Osteoblast (primary cell): ENCODE measurements at regions not wholly inside any gene's neighbourhood (a gene's known extent, or its start where the extent isn't known, plus 50 kb on each side); places are given as distances from the start of the nearest gene placed in this dataset.
A peak's percentile ranks its signal among the peaks of the same experiment; 100 is the strongest.

Source experiments
- DNase-seq: peaks from one replicate; pipeline ENCODE4 v3.0.0; 2011; ENCODE audit warnings: low spot score, mixed read lengths; ENCODE audit not compliant: insufficient read length; ENCODE audit errors: missing footprints
- H2AFZ ChIP-seq: 2 replicates; pipeline ENCODE4 v1.6.0; 2011; ENCODE audit warnings: mild to moderate bottlenecking, low read length
- H3K27ac ChIP-seq: 2 replicates; pipeline ENCODE4 v1.5.1; 2011; ENCODE audit warnings: mild to moderate bottlenecking, low read depth, low read length, moderate library complexity
- H3K27me3 ChIP-seq: 2 replicates; pipeline ENCODE4 v1.6.0; 2012; ENCODE audit warnings: mild to moderate bottlenecking, control low read depth, inconsistent platforms, low read length, moderate library complexity; ENCODE audit not compliant: insufficient read depth
- H3K36me3 ChIP-seq: 2 replicates; pipeline ENCODE4 v1.5.1; 2011; ENCODE audit warnings: mild to moderate bottlenecking, low read length, control low read depth, moderate library complexity; ENCODE audit not compliant: insufficient read depth
- H3K4me1 ChIP-seq: 2 replicates; pipeline ENCODE4 v1.5.1; 2011; ENCODE audit warnings: mild to moderate bottlenecking, low read length, control low read depth, moderate library complexity; ENCODE audit not compliant: insufficient read depth
- H3K4me2 ChIP-seq: 2 replicates; pipeline ENCODE4 v1.6.0; 2011; ENCODE audit warnings: mild to moderate bottlenecking, low read length; ENCODE audit not compliant: insufficient read depth
- H3K4me3 ChIP-seq: fragments of 200-600 bp; sonication (generic); 3 replicates; pipeline ENCODE4 v1.5.1; 2012; ENCODE audit warnings: mild to moderate bottlenecking, low read length, inconsistent platforms; ENCODE audit not compliant: insufficient read depth
- H3K79me2 ChIP-seq: 2 replicates; pipeline ENCODE4 v1.6.0; 2012; ENCODE audit warnings: mild to moderate bottlenecking, low read length, control low read depth, inconsistent platforms; ENCODE audit not compliant: insufficient read depth
- H3K9me3 ChIP-seq: 2 replicates; pipeline ENCODE4 v1.5.1; 2011; ENCODE audit warnings: low read depth, low read length, control low read depth
- H4K20me1 ChIP-seq: 2 replicates; pipeline ENCODE4 v1.6.0; 2012; ENCODE audit warnings: mild to moderate bottlenecking, low read length, control low read depth; ENCODE audit not compliant: insufficient read depth
- TF ChIP-seq, protein P1 (sequence below): IDR thresholded peaks from 2 replicates; pipeline ENCODE4 v1.5.1; 2011; ENCODE audit warnings: mild to moderate bottlenecking, low read depth, low read length, moderate library complexity; ENCODE audit errors: extremely low read depth

DNA sequence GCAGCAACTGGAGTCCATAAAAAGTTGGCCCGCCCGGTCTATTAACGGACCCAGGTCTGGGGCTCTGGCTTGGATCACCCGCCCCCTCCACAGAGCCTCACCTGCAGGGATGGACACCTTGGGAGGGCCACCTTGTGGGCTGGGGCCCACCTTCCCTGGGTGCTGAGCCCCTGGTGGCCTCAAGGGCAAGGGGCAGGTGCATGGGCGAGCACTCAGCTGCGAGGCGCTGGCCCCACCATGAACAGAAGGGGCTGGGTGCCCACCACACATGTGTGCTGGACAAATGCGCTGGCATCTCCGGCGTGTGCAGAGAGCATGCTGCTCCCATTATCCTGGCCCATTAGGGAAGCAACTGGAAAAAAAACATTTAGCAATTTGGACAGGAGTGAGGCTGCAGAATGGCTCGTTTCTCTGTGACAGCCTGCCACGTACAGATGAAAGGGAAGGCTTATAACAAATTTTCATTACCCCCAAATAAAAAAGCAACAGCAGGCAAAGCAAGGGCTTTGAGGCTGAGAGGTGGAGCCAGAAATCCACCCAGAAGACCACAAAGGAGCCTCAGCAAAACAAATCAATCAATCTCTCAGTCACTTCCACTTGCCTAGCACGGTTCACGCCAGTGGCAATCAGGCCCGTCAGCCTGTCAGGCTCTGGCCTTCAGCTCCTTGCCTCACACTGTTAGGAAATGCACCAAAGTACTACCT, 253.1 kb upstream of the ZNF521 start:
- Histone ChIP-seq H4K20me1 (no peaks in the 10 kb centered on the region), H3K36me3 (no peaks in the 10 kb centered on the region), H3K79me2 (no peaks in the 10 kb centered on the region), H3K4me3 (no peak overlapping the region), H3K27ac (no peak overlapping the region), H3K4me1 (no peaks in the 10 kb centered on the region), H3K9me3 (no peaks in the 10 kb centered on the region), H3K4me2 (no peak overlapping the region), H2AFZ (no peak overlapping the region), H3K27me3 (no peaks in the 10 kb centered on the region)
- DNase-seq, result peak; percentile 43
- TF ChIP-seq, protein P1, sequence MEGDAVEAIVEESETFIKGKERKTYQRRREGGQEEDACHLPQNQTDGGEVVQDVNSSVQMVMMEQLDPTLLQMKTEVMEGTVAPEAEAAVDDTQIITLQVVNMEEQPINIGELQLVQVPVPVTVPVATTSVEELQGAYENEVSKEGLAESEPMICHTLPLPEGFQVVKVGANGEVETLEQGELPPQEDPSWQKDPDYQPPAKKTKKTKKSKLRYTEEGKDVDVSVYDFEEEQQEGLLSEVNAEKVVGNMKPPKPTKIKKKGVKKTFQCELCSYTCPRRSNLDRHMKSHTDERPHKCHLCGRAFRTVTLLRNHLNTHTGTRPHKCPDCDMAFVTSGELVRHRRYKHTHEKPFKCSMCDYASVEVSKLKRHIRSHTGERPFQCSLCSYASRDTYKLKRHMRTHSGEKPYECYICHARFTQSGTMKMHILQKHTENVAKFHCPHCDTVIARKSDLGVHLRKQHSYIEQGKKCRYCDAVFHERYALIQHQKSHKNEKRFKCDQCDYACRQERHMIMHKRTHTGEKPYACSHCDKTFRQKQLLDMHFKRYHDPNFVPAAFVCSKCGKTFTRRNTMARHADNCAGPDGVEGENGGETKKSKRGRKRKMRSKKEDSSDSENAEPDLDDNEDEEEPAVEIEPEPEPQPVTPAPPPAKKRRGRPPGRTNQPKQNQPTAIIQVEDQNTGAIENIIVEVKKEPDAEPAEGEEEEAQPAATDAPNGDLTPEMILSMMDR, result no peak

DNA sequence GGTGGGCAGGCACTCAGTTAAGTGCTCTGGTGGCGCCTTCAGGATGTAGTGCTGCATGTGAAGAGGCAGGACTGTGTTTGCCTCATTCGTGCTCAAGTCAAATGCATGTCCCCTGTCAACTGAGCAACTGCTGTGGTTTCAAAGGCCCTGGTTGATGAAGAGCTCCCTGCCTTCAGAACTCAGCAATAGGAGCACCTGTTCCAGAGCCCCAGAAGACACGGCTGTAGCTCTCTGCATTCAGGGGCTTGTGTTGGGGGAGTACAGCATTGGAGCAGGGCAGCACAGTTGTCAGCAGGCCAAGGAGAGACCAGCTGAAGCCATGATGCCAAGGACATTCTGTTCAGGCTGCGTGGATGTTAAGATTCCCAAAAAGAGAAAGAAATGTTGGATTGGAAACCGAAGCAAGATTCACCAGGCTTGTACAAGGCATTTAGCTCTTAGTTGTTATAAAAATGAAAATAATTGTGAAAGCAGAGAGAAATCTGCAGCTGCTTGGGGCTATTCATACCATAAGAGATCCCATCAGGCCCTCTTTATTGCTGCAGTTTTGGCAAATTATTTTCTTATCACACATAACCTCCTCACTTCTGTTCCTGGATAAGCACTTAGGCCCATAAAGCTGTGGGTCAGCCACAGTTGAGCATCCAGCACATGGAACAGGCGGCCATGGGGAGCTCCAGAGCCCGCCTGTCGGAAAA, 252.4 kb upstream of the ZNF521 start:
- no peaks in the 10 kb centered on the region for H3K36me3 ChIP-seq
- no peak overlapping the region for H3K4me2 ChIP-seq
- no peaks in the 10 kb centered on the region for H3K4me1 ChIP-seq
- no peaks in the 10 kb centered on the region for H4K20me1 ChIP-seq
- no peak overlapping the region for H3K4me3 ChIP-seq
- no peaks in the 10 kb centered on the region for H3K9me3 ChIP-seq
- TF ChIP-seq, protein P1, result no peak
- H2AFZ ChIP-seq, result no peak overlapping the region
- no peaks in the 10 kb centered on the region for H3K27me3 ChIP-seq
- DNase-seq, result no peak
- no peak overlapping the region for H3K27ac ChIP-seq
- H3K79me2 ChIP-seq, result no peaks in the 10 kb centered on the region

DNA sequence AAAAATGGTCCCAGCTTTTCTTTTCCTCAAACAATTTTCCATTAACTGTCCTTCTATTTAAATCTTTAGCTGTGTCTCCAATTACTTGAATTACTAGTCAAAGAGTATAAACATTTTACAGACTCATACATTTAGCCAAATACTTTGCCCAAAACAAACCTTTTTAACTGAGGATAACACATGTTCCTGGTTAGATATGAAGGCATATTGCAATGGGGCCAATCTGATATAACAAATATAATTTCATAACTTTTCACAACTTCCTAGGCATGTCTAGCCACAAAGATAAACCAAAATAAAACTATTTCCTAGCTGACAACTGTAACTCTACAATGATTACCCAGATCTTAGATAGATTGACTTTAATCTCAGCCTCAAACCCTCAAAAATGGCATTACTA, 247.5 kb upstream of the ZNF521 start:
- Histone ChIP-seq H3K9me3 (no peaks in the 10 kb centered on the region), H3K27ac (no peak overlapping the region), H4K20me1 (no peaks in the 10 kb centered on the region), H3K4me3 (no peak overlapping the region), H2AFZ (no peak overlapping the region), H3K36me3 (no peaks in the 10 kb centered on the region), H3K4me2 (no peak overlapping the region), H3K27me3 (no peaks in the 10 kb centered on the region), H3K79me2 (no peaks in the 10 kb centered on the region), H3K4me1 (no peaks in the 10 kb centered on the region)
- DNase-seq, result no peak
- TF ChIP-seq, protein P1, result no peak

DNA sequence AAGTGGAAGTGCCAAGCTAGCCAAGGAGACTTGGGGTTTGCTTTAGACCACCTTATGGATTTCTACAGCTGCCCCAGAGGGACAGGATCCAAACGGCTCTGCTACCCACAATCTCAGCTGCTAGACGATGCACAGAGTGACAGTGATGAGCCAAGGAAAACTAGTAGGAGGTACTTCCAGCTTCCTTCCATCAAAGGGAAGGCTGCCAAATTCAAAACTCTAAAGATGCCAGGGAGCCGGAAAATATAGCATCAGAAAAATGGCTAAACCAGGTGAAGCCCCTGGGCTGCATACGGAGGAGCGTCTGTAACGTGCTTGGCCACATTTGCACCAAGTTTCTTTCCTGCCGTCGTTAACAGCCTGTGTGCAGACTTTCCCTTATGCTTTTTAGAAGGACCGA, 245.5 kb upstream of the ZNF521 start:
- Histone ChIP-seq H3K79me2 (no peaks in the 10 kb centered on the region), H3K27me3 (no peaks in the 10 kb centered on the region), H3K36me3 (no peaks in the 10 kb centered on the region), H2AFZ (no peak overlapping the region), H3K4me3 (no peak overlapping the region), H4K20me1 (no peaks in the 10 kb centered on the region), H3K9me3 (no peaks in the 10 kb centered on the region), H3K27ac (no peak overlapping the region), H3K4me2 (no peak overlapping the region), H3K4me1 (no peaks in the 10 kb centered on the region)
- TF ChIP-seq, protein P1, result no peak
- DNase-seq, result no peak
